AG04449 (cell line): ENCODE measurements at regions not wholly inside any gene's neighbourhood (a gene's known extent, or its start where the extent isn't known, plus 50 kb on each side); places are given as distances from the start of the nearest gene placed in this dataset.

Source experiments
- CTCF ChIA-PET: fragments of 350-600 bp; formaldehyde crosslinking; extraction: SDS; loops from one replicate; lab custom pipeline; 2021; ENCODE audit warnings: antibody characterized with exemption; lab: Yijun Ruan, JAX
- POLR2A ChIA-PET: fragments of 400-600, 350-600 bp; formaldehyde crosslinking; extraction: SDS; loops from one replicate; lab custom pipeline; 2020; ENCODE audit warnings: antibody characterized with exemption, inconsistent platforms; lab: Yijun Ruan, JAX
- DNase-seq: peaks from one replicate; pipeline ENCODE4 v3.0.0-alpha.2; 2010; ENCODE audit warnings: low read depth, low spot score
- H3K4me3 ChIP-seq: 2 replicates; pipeline ENCODE4 v1.5.1; 2011; ENCODE audit warnings: low read depth, mild to moderate bottlenecking, control low read depth, low read length
- CTCF ChIP-seq: IDR thresholded peaks from one replicate; pipeline ENCODE4 v1.5.1; 2011; ENCODE audit warnings: mild to moderate bottlenecking, moderate library complexity, low read length, control low read depth, inconsistent platforms; ENCODE audit not compliant: insufficient read depth; ENCODE audit errors: missing control alignments

GRCh38 chr10:81108516-81109199, 571.0 kb downstream of the SH2D4B start:
- no peak overlapping the region for H3K4me3 ChIP-seq
- CTCF ChIA-PET: no interaction called here
- DNase-seq: no peak
- POLR2A ChIA-PET: no interaction called here
- no peak for TF ChIP-seq CTCF

GRCh38 chr10:81109200-81109752, 571.6 kb downstream of the SH2D4B start:
- POLR2A ChIA-PET: no interaction called here
- H3K4me3 ChIP-seq: no peak overlapping the region
- DNase-seq: no peak
- CTCF ChIA-PET: no interaction called here
- no peak for TF ChIP-seq CTCF

DNA sequence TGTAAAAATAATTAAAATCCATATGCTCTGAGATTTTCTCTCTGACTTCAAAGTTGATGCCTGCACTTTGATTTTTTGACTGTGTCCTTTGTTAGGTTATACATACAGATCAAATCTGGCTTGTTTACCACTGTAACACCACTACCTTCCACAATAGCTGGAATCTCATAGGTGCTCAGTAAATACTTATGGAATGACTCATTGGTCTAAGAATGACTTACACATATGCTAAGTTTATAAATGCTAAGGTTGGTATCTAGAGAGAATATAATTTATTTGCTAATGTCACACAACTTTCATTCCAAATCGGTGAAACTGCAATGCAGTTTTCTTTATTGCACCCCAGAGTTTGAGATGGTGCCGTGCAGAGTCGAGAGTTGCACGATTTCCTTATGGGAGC, 578.5 kb downstream of the SH2D4B start:
- TF ChIP-seq CTCF: no peak
- CTCF ChIA-PET: no interaction called here
- no peak overlapping the region for H3K4me3 ChIP-seq
- no peak for DNase-seq
- POLR2A ChIA-PET: no interaction called here

GRCh38 chr10:81116990-81117389, 579.3 kb downstream of the SH2D4B start:
- TF ChIP-seq CTCF: no peak
- H3K4me3 ChIP-seq: no peak overlapping the region
- POLR2A ChIA-PET: no interaction called here
- CTCF ChIA-PET: no interaction called here
- no peak for DNase-seq

DNA sequence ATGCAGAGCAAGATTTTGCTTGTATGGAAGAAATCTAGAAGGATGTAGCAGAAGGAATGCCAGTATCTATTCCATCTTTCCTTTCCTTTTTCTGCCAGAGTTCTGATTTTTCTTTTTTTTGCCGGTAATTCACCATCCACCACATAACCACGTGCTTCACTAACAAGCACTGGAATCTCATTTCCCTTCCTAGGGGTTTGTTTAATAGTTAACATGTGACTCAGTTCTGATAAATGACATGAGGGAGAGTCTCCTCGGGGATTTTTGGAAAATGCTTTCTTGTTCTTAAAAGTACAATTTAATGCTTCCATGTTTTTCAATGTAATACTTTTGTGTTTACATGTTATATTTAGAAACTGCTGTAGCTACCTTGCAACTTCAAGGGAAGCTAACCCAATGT, 590.2 kb downstream of the SH2D4B start:
- no peak for TF ChIP-seq CTCF
- ChIA-PET CTCF (no interaction called here), POLR2A (no interaction called here)
- no peak for DNase-seq
- no peak overlapping the region for H3K4me3 ChIP-seq

DNA sequence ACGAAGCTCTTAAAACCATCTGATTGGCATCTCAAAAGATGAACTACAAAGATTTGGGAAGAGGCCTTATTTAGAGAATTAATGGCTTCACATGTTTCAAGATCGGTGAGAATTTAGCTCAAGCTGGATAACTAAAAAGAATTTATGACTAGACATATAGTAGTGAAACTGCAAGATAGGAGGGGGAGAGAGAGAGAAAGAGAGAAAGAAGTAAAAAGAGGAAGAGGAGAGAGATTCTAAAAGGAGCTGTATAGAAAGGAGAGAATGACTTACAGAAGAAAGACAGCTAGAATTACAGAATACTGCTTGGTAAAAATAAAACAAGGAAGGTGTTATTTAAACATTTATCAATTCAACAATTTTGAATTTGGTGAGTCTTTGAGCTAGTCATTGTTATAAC, 592.3 kb downstream of the SH2D4B start:
- ChIA-PET CTCF (no interaction called here), POLR2A (no interaction called here)
- DNase-seq: no peak
- no peak for TF ChIP-seq CTCF
- H3K4me3 ChIP-seq: no peak overlapping the region
